Natural killer cell treated with Interleukin-12 subunit alpha and Interleukin-12 subunit beta and Interleukin-15 and Interleukin-18, amount 100 ng/mL, for 72 hours (primary cell): ENCODE measurements at regions not wholly inside any gene's neighbourhood (a gene's known extent, or its start where the extent isn't known, plus 50 kb on each side); places are given as distances from the start of the nearest gene placed in this dataset.

ENCODE experiments used
- ATAC-seq, 2 donors: fragments of 150-1000 bp; cut with Tn5 transposase in 1 of 2; sonication (Bioruptor Pico), chemical (Tn5 transposase) in 1 of 2; 2 replicates each; pipeline ENCODE4 v1.10.0; 2021
- DNase-seq: peaks from one replicate; pipeline ENCODE4 v3.0.0; 2022; ENCODE audit warnings: low spot score
- H3K27ac Mint-ChIP-seq, 2 donors: 1 replicate in 1 of 2; 2 replicates in 1 of 2; pipeline ENCODE4 v1.8.0; 2022; ENCODE audit warnings: mixed read lengths in 2 of 2, mild to moderate bottlenecking in 1 of 2, moderate library complexity in 1 of 2
- H3K27me3 Mint-ChIP-seq, 2 donors: 1 replicate in 1 of 2; 2 replicates in 1 of 2; pipeline ENCODE4 v1.8.0; 2022; ENCODE audit warnings: mixed read lengths in 2 of 2
- H3K36me3 Mint-ChIP-seq: one replicate; pipeline ENCODE4 v1.8.0; 2022; ENCODE audit warnings: mixed read lengths
- H3K4me1 Mint-ChIP-seq, 2 donors: 1 replicate in 1 of 2; 2 replicates in 1 of 2; pipeline ENCODE4 v1.8.0; 2022; ENCODE audit warnings: low read depth in 2 of 2, mixed read lengths in 2 of 2, mild to moderate bottlenecking in 1 of 2
- H3K4me3 Mint-ChIP-seq: one replicate; pipeline ENCODE4 v1.8.0; 2022; ENCODE audit warnings: mixed read lengths
- H3K9me3 Mint-ChIP-seq: 2 replicates; pipeline ENCODE4 v1.8.0; 2022; ENCODE audit warnings: mixed read lengths

DNA sequence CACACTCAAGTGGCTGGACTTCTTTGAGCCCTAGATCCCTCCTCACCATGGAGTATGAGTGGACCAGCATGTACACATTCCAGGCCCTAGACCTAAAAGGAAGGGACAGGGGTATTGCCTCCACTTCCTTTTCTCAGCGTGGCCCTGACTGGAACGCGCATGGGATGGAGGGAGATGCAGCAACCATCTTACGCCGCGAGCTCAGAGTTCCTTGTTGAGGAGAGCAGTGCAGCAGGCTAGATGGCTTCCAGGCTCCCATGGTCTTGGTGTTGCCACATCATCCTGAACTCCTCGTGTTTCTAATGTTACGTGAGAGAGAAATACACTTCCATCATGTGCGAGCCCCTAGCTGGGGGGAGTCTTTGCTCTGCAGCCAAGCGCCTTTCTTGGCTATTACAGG, 61.8 kb upstream of the DIO3 start:
- Mint-ChIP-seq H3K4me1 (no peaks in the 10 kb centered on the region), H3K36me3 (no peaks in the 10 kb centered on the region), H3K27me3 (peaks cover 5 to 24% of the 10 kb centered on the region in 2 donors), H3K9me3 (no peaks in the 10 kb centered on the region), H3K27ac (no peak overlapping the region), H3K4me3 (no peak overlapping the region)
- DNase-seq (peak; percentile 25), ATAC-seq (no peak)

- ATAC-seq: no peak
- Mint-ChIP-seq H3K4me3 (no peak overlapping the region), H3K27ac (no peak overlapping the region), H3K27me3 (peaks cover 5 to 21% of the 10 kb centered on the region in 2 donors), H3K9me3 (no peaks in the 10 kb centered on the region), H3K4me1 (no peaks in the 10 kb centered on the region), H3K36me3 (no peaks in the 10 kb centered on the region)
- peak; percentile 35 for DNase-seq
These were observed 61.2 kb upstream of the DIO3 start for GRCh38 chr14:101500061-101500460.

GRCh38 chr14:101500681-101501080, 60.6 kb upstream of the DIO3 start:
- Mint-ChIP-seq H3K36me3 (no peaks in the 10 kb centered on the region), H3K9me3 (no peaks in the 10 kb centered on the region), H3K4me3 (no peak overlapping the region), H3K27me3 (peaks cover 5 to 19% of the 10 kb centered on the region in 2 donors), H3K27ac (no peak overlapping the region), H3K4me1 (no peaks in the 10 kb centered on the region)
- DNase-seq (peak; percentile 38), ATAC-seq (no peak)

DNA sequence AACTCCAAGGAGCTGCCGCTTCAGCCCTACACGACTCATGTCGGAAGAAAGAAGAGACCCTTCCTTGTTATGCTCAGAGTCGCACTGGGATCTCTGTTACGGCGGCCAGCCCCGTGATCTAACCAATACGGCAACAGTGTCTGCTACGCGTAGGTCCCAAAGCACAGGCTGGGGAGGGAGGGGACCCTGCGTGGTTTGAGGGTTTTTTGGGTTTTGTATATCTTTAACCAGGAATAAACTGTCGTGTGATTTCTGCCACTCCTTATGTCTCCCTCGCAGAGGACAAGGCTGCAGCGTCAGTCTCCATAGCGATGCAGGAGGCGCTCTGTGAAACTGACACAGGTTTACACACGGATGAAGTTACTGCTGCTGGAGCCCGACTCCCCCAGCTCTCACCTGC, 60.0 kb upstream of the DIO3 start:
- no peak overlapping the region for H3K4me3 Mint-ChIP-seq
- H3K27me3 Mint-ChIP-seq: peaks cover 5 to 19% of the 10 kb centered on the region in 2 donors
- H3K27ac Mint-ChIP-seq: no peak overlapping the region
- H3K9me3 Mint-ChIP-seq: no peaks in the 10 kb centered on the region
- H3K36me3 Mint-ChIP-seq: no peaks in the 10 kb centered on the region
- DNase-seq (peak; percentile 25), ATAC-seq (no peak)
- H3K4me1 Mint-ChIP-seq: no peaks in the 10 kb centered on the region

DNA sequence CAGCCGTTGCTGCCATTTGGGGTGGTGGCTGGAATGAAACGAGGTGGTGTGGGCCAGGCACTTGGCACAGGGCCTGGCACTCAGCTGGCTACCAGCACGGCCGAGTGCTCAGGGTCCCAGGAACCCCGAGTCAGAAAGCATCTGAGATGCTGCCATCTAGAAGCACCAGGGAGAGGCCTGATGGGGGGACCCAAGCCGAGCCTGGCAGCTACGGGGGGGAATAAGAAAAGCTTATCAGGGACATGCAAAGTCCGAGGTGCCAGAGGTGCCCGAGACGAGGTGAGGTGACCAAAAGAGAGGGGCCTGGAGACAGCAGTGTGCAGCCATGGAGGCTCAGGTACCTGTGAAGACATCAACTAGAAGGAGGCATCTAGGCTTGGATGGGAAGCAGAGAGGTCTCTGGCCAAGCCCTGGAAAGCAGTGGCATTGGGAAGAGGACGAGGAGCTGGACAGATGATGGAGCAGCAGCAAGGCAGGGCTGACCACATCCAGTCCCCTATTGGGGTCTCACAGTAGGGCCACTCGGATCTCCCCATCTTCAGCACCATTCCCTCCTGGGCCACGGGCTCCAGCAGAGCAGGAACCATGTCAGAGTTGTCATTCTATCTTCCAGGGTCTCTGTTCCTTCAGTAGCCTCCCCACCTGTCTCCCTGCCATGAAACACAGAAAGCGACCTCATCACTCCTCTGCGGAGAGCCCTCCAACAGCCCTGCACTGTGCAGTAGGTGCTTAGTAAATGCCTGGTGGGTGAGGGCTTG, 59.3 kb upstream of the DIO3 start:
- Mint-ChIP-seq H3K36me3 (no peaks in the 10 kb centered on the region), H3K4me1 (no peaks in the 10 kb centered on the region), H3K4me3 (no peak overlapping the region), H3K27ac (no peak overlapping the region), H3K9me3 (no peaks in the 10 kb centered on the region), H3K27me3 (peaks cover 4 to 17% of the 10 kb centered on the region in 2 donors)
- DNase-seq (peak; percentile 54), ATAC-seq (no peak)

DNA sequence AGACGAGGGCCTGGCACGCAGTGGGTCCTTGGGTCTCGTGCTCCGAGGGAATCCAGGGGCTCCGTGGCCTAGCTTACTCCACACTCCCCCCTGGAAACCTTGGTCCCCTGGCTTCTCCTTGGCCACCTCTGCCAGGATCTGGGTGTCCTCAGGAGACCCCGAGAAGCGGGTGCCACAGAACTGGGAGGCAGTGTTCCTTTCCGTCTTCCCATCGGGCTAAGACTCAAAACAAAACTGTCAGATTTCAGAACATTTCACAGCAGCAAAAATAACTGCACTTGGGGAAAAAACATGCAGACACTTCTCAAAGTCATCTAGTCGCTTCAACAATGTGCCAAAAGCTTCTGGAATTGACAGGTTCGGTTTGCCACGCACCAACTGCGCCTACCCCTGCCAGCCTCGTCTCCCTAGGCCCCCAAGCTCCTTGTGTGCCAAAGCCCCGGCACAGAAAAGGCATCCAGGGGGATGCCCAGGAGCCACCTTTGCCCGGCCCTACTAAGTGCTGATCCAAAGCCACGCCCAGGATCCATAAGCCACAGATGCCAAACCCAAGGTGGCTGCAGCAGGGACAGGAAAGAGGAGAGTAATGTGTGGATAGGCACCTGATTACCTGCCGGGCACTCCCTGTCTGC, 58.4 kb upstream of the DIO3 start:
- peaks cover 0 to 15% of the 10 kb centered on the region in 2 donors for H3K27me3 Mint-ChIP-seq

DNA sequence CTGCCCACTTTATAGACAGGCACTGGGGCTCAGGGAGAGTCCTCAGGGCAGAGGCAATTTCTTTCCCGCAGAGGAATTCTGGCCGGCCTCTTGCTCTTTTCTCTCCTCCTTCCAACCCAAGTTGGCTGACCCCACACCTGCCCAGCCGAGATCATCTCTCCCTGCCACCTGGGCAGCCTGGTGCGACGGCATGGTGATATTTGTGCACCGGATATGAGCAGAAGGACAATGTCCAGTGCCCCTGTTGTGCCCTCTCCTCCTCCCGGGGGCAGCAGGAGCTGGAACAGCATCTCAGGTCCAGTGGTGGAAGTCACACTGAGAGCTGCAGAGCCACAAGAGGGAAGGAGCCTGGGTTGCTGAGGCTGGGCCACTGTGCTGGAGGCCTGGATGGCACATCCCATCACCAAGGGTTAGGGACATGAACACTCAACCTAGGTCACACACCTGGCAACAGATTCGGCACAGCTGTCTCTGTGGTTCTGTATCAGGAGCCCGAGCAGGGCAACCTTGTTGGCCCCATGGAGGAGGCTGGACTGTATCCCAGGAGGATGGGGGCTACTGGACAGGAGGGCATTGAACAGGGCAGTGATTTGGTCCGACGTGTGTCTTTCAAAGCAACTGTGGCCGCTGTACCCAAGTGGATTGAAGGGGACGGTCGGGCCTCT, 57.7 kb upstream of the DIO3 start:
- peak; percentile 32 for DNase-seq
- no peaks in the 10 kb centered on the region for H3K36me3 Mint-ChIP-seq
- H3K9me3 Mint-ChIP-seq: no peaks in the 10 kb centered on the region
- no peak for ATAC-seq
- no peaks in the 10 kb centered on the region for H3K4me1 Mint-ChIP-seq
- H3K27ac Mint-ChIP-seq: no peak overlapping the region
- H3K27me3 Mint-ChIP-seq: peaks cover 0 to 10% of the 10 kb centered on the region in 2 donors
- H3K4me3 Mint-ChIP-seq: no peak overlapping the region

More for the DNA sequence above, 58.4 kb upstream of the DIO3 start:
- no peak for ATAC-seq
- Mint-ChIP-seq H3K9me3 (no peaks in the 10 kb centered on the region), H3K36me3 (no peaks in the 10 kb centered on the region), H3K4me3 (no peak overlapping the region), H3K27ac (no peak overlapping the region), H3K4me1 (no peaks in the 10 kb centered on the region)
- peak; percentile 58 for DNase-seq

DNA sequence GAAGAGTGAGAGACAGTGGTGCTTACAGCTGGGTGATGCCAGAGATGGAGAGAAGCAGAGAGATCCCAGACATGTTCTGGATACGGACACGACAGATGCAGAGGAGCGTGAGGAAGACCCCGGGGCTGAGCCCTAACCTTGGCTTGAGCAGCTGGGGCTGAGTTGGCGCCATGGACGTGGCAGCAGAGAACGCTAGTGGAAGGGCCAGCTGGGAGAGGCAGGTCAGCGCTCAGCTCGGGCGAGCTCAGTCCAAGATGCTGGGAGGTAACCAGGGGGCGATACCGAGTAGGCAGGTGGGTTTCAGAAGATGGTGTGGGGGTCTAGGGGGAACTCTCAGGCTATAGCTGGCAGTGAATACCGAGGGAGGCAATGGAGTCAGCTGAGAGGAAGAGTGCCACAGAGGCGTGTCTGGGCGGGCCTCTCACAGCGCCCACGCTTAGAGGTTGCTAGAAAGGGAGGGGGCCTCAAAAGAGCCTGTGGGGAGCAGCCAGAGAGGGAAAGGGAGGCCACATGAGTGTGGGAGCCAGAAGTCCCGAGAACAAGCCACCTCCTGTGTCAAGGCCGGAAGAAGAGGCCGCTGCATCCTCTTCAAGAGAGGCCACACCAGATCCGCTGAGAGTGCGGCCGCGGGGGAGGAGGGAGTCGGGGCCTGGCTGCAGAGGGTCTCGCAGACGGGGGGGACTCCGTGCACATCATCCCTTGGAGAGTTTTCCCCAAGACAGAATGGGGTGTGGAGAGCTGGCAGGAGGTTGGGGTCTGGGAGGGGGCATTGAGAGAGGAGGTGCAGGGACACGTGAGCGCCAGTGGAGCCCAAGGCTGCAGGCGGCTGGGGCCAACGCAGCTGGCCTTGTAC, 57.0 kb upstream of the DIO3 start:
- no peak overlapping the region for H3K4me3 Mint-ChIP-seq
- H3K36me3 Mint-ChIP-seq: no peaks in the 10 kb centered on the region
- H3K4me1 Mint-ChIP-seq: no peaks in the 10 kb centered on the region
- no peak overlapping the region for H3K27ac Mint-ChIP-seq
- no peak for ATAC-seq
- H3K9me3 Mint-ChIP-seq: no peaks in the 10 kb centered on the region
- H3K27me3 Mint-ChIP-seq: peaks cover 0 to 10% of the 10 kb centered on the region in 2 donors
- peak; percentile 46 for DNase-seq

GRCh38 chr14:101505236-101505970, 55.9 kb upstream of the DIO3 start:
- no peak overlapping the region for H3K27ac Mint-ChIP-seq
- no peaks in the 10 kb centered on the region for H3K4me1 Mint-ChIP-seq
- peaks cover 0 to 2% of the 10 kb centered on the region in 2 donors for H3K27me3 Mint-ChIP-seq
- H3K4me3 Mint-ChIP-seq: no peak overlapping the region
- H3K9me3 Mint-ChIP-seq: no peaks in the 10 kb centered on the region
- H3K36me3 Mint-ChIP-seq: no peaks in the 10 kb centered on the region
- DNase-seq (peak; percentile 38), ATAC-seq (no peak)

DNA sequence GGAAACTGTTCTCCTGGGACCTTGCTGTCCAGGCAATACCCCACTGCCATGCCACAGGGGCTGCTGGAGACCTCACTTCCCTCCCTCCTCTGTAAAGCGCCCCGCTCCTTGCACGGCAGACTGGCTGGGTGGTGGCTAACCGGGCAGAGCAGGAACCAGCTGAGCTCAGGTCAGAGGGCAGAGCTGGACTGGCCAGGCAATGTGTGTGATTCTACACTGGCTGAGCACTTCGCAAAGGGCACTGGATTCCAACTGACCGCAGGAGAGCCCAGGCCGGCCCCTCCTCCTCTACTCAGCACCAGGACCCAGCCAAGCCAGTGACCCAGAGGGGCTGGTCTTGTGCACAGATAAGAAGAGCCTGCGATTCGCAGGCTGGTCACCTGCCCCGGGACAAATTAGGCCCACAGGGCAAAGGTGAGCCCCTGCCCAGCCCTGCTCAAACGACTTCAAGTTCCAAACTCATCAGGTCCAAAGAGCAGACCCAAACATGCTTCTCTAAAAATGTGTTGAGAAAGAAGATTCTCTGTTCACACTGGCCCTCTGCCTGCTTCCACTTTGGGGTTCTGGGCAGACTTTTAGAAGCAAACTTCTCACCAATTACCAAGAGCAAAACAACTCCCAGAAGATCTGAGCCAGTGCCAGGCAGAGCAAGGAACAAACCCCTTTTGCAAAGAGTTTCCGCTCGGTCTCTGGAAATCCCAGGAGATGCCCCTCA, 54.9 kb upstream of the DIO3 start:
- no peaks in the 10 kb centered on the region for H3K4me1 Mint-ChIP-seq
- no peak for ATAC-seq
- H3K27ac Mint-ChIP-seq: no peak overlapping the region
- no peaks in the 10 kb centered on the region for H3K36me3 Mint-ChIP-seq
- DNase-seq: peak; percentile 56
- no peak overlapping the region for H3K4me3 Mint-ChIP-seq
- H3K9me3 Mint-ChIP-seq: no peaks in the 10 kb centered on the region
- peaks cover 0 to 2% of the 10 kb centered on the region in 2 donors for H3K27me3 Mint-ChIP-seq

- H3K9me3 Mint-ChIP-seq: no peaks in the 10 kb centered on the region
- H3K4me3 Mint-ChIP-seq: no peak overlapping the region
- H3K27ac Mint-ChIP-seq: no peak overlapping the region
- H3K4me1 Mint-ChIP-seq: no peaks in the 10 kb centered on the region
- no peaks in the 10 kb centered on the region for H3K36me3 Mint-ChIP-seq
- H3K27me3 Mint-ChIP-seq: peaks cover 0 to 2% of the 10 kb centered on the region in 2 donors
- peak; percentile 53 for DNase-seq
- ATAC-seq: no peak
These were observed 54.1 kb upstream of the DIO3 start for GRCh38 chr14:101506926-101507835.

DNA sequence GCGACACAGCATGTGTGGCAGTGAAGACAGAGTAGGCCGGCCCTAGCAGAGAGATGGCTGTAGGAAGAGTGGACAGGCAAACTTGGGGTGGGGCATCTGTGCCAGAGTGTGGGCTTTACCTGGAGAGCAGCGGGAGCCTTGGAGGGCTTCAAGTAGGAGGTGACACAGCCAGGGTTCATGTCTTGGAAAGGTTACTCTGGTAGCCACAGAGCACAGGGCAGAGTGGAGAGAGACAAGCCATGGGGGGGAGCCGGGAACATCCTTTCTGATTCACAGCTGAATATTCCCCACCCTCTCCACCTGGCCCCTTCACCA, 53.5 kb upstream of the DIO3 start:
- H3K36me3 Mint-ChIP-seq: no peaks in the 10 kb centered on the region
- H3K27me3 Mint-ChIP-seq: peaks cover 0 to 2% of the 10 kb centered on the region in 2 donors
- H3K4me3 Mint-ChIP-seq: no peak overlapping the region
- no peaks in the 10 kb centered on the region for H3K9me3 Mint-ChIP-seq
- ATAC-seq (no peak), DNase-seq (no peak)
- no peaks in the 10 kb centered on the region for H3K4me1 Mint-ChIP-seq
- no peak overlapping the region for H3K27ac Mint-ChIP-seq
